GM23338 (cell line): ENCODE measurements at regions not wholly inside any gene's neighbourhood (a gene's known extent, or its start where the extent isn't known, plus 50 kb on each side); places are given as distances from the start of the nearest gene placed in this dataset.

ENCODE experiments used
- ATAC-seq: fragments of 200-7000 bp; cut with Tn5 transposase; 3 replicates; pipeline ENCODE4 v1.9.1; 2020
- DNase-seq: peaks from one replicate; pipeline ENCODE4 v3.0.0-alpha.2; 2015; ENCODE audit warnings: low spot score
- H2AFZ ChIP-seq: fragments of 200-600 bp; sonication (generic); 2 replicates; pipeline ENCODE4 v1.8.0; 2016; ENCODE audit warnings: antibody characterized with exemption, mild to moderate bottlenecking, moderate library complexity
- H3F3A ChIP-seq: fragments of 200-600 bp; sonication (generic); replicated peaks from 2 replicates; pipeline ENCODE4 v1.8.0; 2017; ENCODE audit warnings: antibody characterized with exemption, mixed run types, low read depth
- H3K27ac ChIP-seq: fragments of 200-600 bp; sonication (generic); 2 replicates; pipeline ENCODE4 v1.6.1; 2016; ENCODE audit warnings: low read depth
- H3K27me3 ChIP-seq: fragments of 200-600 bp; sonication (generic); 2 replicates; pipeline ENCODE4 v1.8.0; 2016; ENCODE audit warnings: mild to moderate bottlenecking, mixed run types, moderate library complexity; ENCODE audit not compliant: insufficient read depth
- H3K36me3 ChIP-seq: fragments of 200-600 bp; sonication (generic); 2 replicates; pipeline ENCODE4 v1.8.0; 2016; ENCODE audit warnings: mild to moderate bottlenecking; ENCODE audit not compliant: insufficient read depth
- H3K4me1 ChIP-seq: fragments of 200-600 bp; sonication (generic); 2 replicates; pipeline ENCODE4 v1.8.0; 2016; ENCODE audit warnings: mild to moderate bottlenecking, moderate library complexity; ENCODE audit not compliant: insufficient read depth
- H3K4me2 ChIP-seq: fragments of 200-600 bp; sonication (generic); 2 replicates; pipeline ENCODE4 v1.7.1; 2017; ENCODE audit warnings: mixed run types
- H3K4me3 ChIP-seq: fragments of 200-600 bp; sonication (generic); 2 replicates; pipeline ENCODE4 v1.6.1; 2016; ENCODE audit warnings: mixed run types
- H3K79me2 ChIP-seq: fragments of 200-600 bp; sonication (generic); replicated peaks from 2 replicates; pipeline ENCODE4 v1.8.0; 2017; ENCODE audit warnings: mild to moderate bottlenecking; ENCODE audit not compliant: insufficient read depth
- H3K9me2 ChIP-seq: fragments of 200-600 bp; sonication (generic); 2 replicates; pipeline ENCODE4 v1.8.0; 2017; ENCODE audit not compliant: insufficient read depth
- H4K20me1 ChIP-seq: fragments of 200-600 bp; sonication (generic); replicated peaks from 2 replicates; pipeline ENCODE4 v1.8.0; 2017; ENCODE audit warnings: mild to moderate bottlenecking; ENCODE audit not compliant: insufficient read depth
- H3K27ac Mint-ChIP-seq: 2 replicates; pipeline ENCODE4 v1.8.0; 2020; ENCODE audit warnings: inconsistent platforms, mild to moderate bottlenecking, moderate library complexity, mixed read lengths
- H3K27me3 Mint-ChIP-seq: 3 replicates; pipeline ENCODE4 v1.8.0; 2022; ENCODE audit warnings: low read depth, mild to moderate bottlenecking, moderate library complexity, mixed read lengths, inconsistent platforms; ENCODE audit not compliant: insufficient read depth, poor library complexity
- H3K36me3 Mint-ChIP-seq: 3 replicates; pipeline ENCODE4 v1.8.0; 2021; ENCODE audit warnings: low read depth, mild to moderate bottlenecking, inconsistent platforms, moderate library complexity, mixed read lengths
- H3K4me1 Mint-ChIP-seq: 3 replicates; pipeline ENCODE4 v1.8.0; 2020; ENCODE audit warnings: mild to moderate bottlenecking, inconsistent platforms, mixed read lengths
- H3K4me3 Mint-ChIP-seq: 3 replicates; pipeline ENCODE4 v1.8.0; 2021; ENCODE audit warnings: moderate library complexity, mild to moderate bottlenecking, inconsistent platforms, mixed read lengths
- H3K9me3 Mint-ChIP-seq: 3 replicates; pipeline ENCODE4 v1.8.0; 2020; ENCODE audit warnings: moderate library complexity, mild to moderate bottlenecking, inconsistent platforms, mixed read lengths
- CREB1 ChIP-seq: fragments of 250-450 bp; sonication (Bioruptor Pico); IDR thresholded peaks from 2 replicates; pipeline ENCODE4 v1.5.0; 2020; ENCODE audit warnings: low read depth, mild to moderate bottlenecking, moderate library complexity
- CTCF ChIP-seq, 2 experiments: fragments of 200-600 bp in 1 of 2; sonication (generic) in 1 of 2; conservative IDR thresholded peaks; 2 replicates each; pipeline versions ENCODE4 v1.5.1 to v1.6.1; 2016 to 2017; ENCODE audit warnings: antibody characterized with exemption in 2 of 2, low read depth in 2 of 2, mild to moderate bottlenecking in 2 of 2, moderate library complexity in 1 of 2
- ETS1 ChIP-seq: IDR thresholded peaks from 2 replicates; pipeline ENCODE4 v1.6.1; 2016; ENCODE audit warnings: antibody characterized with exemption
- EZH2 ChIP-seq: fragments of 200-600 bp; sonication (generic); IDR thresholded peaks from one replicate; pipeline ENCODE4 v1.8.0; 2017; ENCODE audit warnings: antibody characterized with exemption, mild to moderate bottlenecking, low read depth; ENCODE audit not compliant: unreplicated experiment
- EZH2phosphoT487 ChIP-seq: fragments of 200-600 bp; sonication (generic); IDR thresholded peaks from one replicate; pipeline ENCODE4 v1.8.1; 2018; ENCODE audit warnings: antibody characterized with exemption; ENCODE audit not compliant: unreplicated experiment
- JUNB ChIP-seq: IDR thresholded peaks from one replicate; pipeline ENCODE4 v1.6.1; 2016; ENCODE audit warnings: antibody characterized with exemption; ENCODE audit not compliant: unreplicated experiment
- NANOG ChIP-seq: IDR thresholded peaks from 2 replicates; pipeline ENCODE4 v1.6.1; 2016; ENCODE audit warnings: antibody characterized with exemption, borderline replicate concordance
- POLR2AphosphoS5 ChIP-seq: IDR thresholded peaks from 2 replicates; pipeline ENCODE4 v1.6.1; 2016; ENCODE audit warnings: antibody characterized with exemption, low read depth
- STAT1 ChIP-seq: IDR thresholded peaks from one replicate; pipeline ENCODE4 v1.6.1; 2016; ENCODE audit warnings: antibody characterized with exemption; ENCODE audit not compliant: unreplicated experiment
- ZNF114 ChIP-seq: fragments of 250-450 bp; sonication (Bioruptor Pico); IDR thresholded peaks from 2 replicates; pipeline ENCODE4 v1.5.0; 2020; ENCODE audit warnings: mild to moderate bottlenecking, moderate library complexity
- ZNF331 ChIP-seq: fragments of 250-450 bp; sonication (Bioruptor Pico); IDR thresholded peaks from 2 replicates; pipeline ENCODE4 v1.5.0; 2020; ENCODE audit warnings: low read depth, mild to moderate bottlenecking, moderate library complexity
- ZNF462 ChIP-seq: fragments of 250-450 bp; sonication (Bioruptor Pico); IDR thresholded peaks from 2 replicates; pipeline ENCODE4 v1.5.0; 2020; ENCODE audit warnings: mild to moderate bottlenecking, moderate library complexity
- TF ChIP-seq, protein P1 (sequence below): IDR thresholded peaks from one replicate; pipeline ENCODE4 v1.6.1; 2018; ENCODE audit warnings: antibody characterized with exemption; ENCODE audit not compliant: unreplicated experiment

- TF ChIP-seq ZNF114 (no peak), JUNB (no peak), EZH2 (no peak), NANOG (no peak)
Measured at GRCh38 chr5:32512926-32513325, 68.4 kb upstream of the ZFR start (continued).

DNA sequence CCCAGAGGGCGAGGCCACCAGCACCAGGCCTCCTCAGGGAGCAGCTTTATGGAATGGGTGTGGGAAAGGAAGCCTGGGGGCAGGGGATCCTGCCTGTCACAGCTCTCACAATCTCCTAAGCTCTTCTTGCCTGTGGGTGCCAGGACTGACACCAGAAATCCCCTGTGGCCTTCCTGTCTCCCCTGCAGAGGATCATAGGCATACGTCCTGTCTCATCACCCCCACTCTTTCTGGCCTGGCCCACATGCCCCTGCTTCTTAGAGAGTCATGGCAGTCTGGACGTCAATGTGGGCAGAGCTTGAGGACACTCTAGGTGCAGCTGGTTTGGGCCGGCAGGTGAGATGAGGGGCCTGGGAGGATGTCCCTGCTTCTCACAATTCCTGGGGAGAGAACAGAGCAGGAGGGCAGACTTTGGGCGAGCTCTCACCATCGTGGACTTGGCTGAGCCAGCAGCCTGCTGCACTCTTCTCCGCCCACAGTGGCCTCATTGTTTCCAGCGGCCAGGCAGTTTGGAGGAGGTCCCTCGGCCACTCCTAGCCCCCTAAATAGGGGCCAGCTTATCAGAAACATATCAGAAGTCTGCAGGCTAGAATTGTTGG is 67.3 kb upstream of the ZFR start:
- Histone ChIP-seq H3K4me1 (peaks cover 9% of the 10 kb centered on the region; the same call in 1 of the 2 replicates), H3F3A (no peaks in the 10 kb centered on the region), H3K36me3 (no peaks in the 10 kb centered on the region), H3K4me2 (no peak overlapping the region), H3K27me3 (no peaks in the 10 kb centered on the region), H3K9me2 (no peaks in the 10 kb centered on the region; the same call in 1 of the 2 replicates), H2AFZ (no peak overlapping the region), H3K79me2 (no peaks in the 10 kb centered on the region), H3K4me3 (no peak overlapping the region), H3K27ac (no peak overlapping the region), H4K20me1 (no peaks in the 10 kb centered on the region)
- Mint-ChIP-seq H3K36me3 (no peaks in the 10 kb centered on the region), H3K4me3 (no peak overlapping the region), H3K9me3 (no peaks in the 10 kb centered on the region), H3K27ac (no peak overlapping the region), H3K4me1 (peaks cover 13% of the 10 kb centered on the region), H3K27me3 (peaks cover 2% of the 10 kb centered on the region)
- TF ChIP-seq JUNB = no peak
- no peak for TF ChIP-seq POLR2AphosphoS5
- no peak for TF ChIP-seq EZH2
- TF ChIP-seq, protein P1, sequence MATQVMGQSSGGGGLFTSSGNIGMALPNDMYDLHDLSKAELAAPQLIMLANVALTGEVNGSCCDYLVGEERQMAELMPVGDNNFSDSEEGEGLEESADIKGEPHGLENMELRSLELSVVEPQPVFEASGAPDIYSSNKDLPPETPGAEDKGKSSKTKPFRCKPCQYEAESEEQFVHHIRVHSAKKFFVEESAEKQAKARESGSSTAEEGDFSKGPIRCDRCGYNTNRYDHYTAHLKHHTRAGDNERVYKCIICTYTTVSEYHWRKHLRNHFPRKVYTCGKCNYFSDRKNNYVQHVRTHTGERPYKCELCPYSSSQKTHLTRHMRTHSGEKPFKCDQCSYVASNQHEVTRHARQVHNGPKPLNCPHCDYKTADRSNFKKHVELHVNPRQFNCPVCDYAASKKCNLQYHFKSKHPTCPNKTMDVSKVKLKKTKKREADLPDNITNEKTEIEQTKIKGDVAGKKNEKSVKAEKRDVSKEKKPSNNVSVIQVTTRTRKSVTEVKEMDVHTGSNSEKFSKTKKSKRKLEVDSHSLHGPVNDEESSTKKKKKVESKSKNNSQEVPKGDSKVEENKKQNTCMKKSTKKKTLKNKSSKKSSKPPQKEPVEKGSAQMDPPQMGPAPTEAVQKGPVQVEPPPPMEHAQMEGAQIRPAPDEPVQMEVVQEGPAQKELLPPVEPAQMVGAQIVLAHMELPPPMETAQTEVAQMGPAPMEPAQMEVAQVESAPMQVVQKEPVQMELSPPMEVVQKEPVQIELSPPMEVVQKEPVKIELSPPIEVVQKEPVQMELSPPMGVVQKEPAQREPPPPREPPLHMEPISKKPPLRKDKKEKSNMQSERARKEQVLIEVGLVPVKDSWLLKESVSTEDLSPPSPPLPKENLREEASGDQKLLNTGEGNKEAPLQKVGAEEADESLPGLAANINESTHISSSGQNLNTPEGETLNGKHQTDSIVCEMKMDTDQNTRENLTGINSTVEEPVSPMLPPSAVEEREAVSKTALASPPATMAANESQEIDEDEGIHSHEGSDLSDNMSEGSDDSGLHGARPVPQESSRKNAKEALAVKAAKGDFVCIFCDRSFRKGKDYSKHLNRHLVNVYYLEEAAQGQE = no peak
- no peak for TF ChIP-seq ZNF331
- TF ChIP-seq CTCF (conservative IDR thresholded peaks at IDR 0.05; ENCODE audit: low read depth in 2 of 2) = no peak
- no peak for TF ChIP-seq STAT1
- no peak for TF ChIP-seq ZNF462
- TF ChIP-seq ETS1 = no peak
- TF ChIP-seq NANOG = no peak
- TF ChIP-seq ZNF114 = no peak
- TF ChIP-seq CREB1 (CRISPR knock-in tag) = no peak
- TF ChIP-seq EZH2phosphoT487 = no peak
- DNase-seq (no peak), ATAC-seq (no peak)
